Sciatic nerve (tissue), 2 donors: ENCODE measurements at regions not wholly inside any gene's neighbourhood (a gene's known extent, or its start where the extent isn't known, plus 50 kb on each side); places are given as distances from the start of the nearest gene placed in this dataset.
A peak's percentile ranks its signal among the peaks of the same experiment; 100 is the strongest.

Experiments
- ATAC-seq: fragments of 200-7000 bp; cut with Tn5 transposase; one replicate; pipeline ENCODE4 v1.9.1; 2020; ENCODE audit warnings: mild to moderate bottlenecking, moderate library complexity
- DNase-seq: peaks from one replicate; pipeline ENCODE4 v3.0.0-alpha.2; 2020; ENCODE audit warnings: low spot score
- intact Hi-C: fragments of 100-400 bp; cut with DNase I; formaldehyde crosslinking; loops from one replicate; pipeline ENCODE4 v1.14.2; 2022
- donor health status: DM: no; HTN: no; CAD: no.
- donor health status: DM: no; HTN: no; CAD: no.

DNA sequence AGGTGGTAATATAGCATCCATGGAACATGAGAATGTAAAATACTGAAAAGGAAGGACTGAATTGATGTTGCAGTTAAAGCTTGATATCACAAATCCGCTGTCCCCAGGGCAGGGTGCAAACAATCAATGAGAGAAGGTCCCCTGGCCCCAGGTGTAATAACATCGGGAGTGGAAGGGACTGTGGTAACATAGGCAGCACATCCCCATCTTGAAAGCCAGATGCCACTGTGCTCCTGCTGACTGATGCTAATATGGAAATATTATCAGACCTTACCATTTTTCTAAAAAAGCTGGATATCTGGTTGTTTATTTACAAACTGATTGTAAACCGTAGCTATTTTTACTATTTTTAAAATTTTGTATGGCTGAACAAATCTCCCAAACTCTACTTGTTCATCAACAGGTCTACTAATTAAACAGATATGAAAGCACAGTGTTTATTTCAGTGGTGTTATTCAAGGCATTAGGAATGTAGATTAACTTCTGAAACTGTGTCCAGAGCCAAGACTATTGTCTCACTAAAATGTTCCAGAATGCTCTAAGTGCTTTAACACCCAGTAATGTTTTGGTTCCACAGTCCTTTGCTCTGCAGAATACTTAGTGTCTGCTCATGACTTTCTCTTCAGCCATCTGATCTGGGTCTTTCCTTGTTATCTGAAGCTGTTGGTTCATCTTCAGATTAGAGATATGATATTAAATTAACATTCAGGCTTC lies 386.0 kb upstream of the RARB start:
- ATAC-seq: no peak
- intact Hi-C loops: no loop called here
- no peak for DNase-seq

GRCh38 chr3:25043177-25043576 lies 384.9 kb upstream of the RARB start:
- intact Hi-C loops: no loop called here
- ATAC-seq (no peak), DNase-seq (no peak)

DNA sequence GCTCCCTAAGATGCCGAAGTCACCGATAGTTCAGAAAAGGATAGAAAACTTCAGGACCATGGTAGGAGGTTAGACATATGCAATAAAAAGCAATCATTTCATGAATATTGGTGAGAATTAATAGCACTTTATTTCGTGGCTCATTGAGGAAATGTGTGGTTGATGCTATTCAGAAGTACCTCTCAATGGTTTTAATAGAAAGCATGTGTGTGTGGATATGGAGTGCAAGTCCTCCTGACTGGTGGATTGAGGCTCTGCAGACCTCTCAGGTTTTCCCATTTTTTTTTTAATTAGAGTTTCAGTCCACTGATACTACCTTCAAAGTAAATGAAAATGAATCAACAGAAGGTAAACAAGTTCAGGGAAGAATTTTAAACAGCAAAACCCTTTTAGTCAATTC lies 384.3 kb upstream of the RARB start:
- no peak for ATAC-seq
- no peak for DNase-seq
- intact Hi-C loops: no loop called here

DNA sequence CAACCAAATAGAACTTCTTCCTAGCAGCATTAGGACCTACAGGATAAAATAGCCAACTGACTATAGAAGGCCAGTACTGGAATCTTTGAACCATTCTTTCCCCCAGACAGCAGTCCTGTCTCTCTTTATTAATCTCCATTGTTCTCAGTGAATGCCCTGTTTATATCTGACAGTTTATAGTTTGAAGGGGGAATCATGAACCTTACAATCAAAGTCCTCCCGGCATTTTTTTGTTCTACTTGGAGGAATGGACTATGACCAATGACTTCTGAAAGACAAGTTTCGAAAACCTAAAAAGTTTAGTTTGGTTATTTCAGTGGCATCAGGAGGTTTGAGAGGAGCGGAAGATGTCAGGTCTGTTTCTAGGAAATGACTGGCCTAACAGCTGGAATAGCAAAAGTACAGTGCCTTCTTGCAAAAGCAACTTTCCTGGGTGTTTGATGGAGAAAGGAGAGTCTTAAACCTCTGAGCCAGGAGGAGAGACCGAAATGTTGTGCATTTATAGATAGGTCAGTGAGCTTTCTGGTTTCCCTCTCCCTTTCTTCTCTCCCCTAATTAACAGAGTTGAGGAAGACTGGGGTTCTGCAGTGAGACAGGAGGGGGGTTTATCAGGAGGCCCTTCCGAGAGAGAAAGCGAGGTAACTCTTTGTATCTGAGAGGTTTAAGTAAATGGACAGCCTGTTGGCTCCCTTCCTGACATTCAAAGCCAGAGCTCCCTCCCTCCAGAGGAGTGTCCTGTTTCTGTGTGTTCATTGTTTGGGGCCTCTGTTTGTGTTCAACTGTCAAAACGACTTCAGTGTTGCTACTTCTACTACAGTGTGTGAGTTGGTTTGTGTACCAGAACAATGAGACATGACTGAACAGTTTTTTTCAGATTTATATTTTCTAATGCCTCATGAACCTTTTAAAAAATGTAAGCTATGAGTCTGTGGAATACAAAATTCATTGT lies 383.0 kb upstream of the RARB start:
- intact Hi-C loops: no loop called here

DNA sequence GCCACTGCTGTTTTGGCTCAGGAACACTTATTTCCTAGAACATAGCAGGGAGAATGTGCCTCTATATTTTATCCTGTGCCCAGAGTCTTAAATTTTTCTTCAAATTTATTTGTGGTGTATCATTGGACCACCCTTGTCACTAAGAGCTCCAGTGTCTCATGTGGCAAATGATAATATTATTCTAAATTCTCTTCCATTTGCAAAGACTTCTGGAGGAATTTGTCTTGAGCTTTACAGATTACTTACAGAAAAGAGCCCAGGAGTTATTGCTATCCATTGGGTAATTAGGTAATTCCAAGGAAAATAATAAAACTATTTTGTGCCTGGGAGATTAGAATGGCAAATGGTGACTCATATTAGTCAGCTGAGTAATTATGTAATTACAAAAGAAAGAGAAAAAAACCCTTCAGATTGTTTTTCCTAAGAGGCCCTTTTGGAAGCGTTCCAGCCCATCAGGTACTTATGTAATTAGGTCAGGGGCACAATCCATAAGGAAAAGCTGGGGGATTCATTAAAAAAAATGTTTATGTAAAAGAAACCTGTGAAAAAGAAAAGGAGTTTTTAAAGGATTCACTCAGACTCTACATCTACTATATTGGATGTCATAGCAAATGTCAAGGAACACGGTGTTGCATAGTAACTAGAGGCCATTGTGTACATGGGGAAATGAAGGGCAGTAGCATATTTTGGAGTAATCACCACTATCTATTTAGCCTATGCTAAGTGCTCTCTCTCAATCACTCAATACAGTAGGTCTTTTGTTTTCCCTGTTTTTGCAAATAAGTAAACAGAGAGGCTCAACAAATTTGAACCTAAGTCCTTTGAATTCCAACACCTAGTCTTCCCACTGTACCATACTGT lies 380.9 kb upstream of the RARB start:
- no peak for DNase-seq
- intact Hi-C loops: no loop called here
- ATAC-seq: no peak

More for the DNA sequence above, 383.0 kb upstream of the RARB start:
- no peak for DNase-seq
- ATAC-seq: peak; percentile 76

DNA sequence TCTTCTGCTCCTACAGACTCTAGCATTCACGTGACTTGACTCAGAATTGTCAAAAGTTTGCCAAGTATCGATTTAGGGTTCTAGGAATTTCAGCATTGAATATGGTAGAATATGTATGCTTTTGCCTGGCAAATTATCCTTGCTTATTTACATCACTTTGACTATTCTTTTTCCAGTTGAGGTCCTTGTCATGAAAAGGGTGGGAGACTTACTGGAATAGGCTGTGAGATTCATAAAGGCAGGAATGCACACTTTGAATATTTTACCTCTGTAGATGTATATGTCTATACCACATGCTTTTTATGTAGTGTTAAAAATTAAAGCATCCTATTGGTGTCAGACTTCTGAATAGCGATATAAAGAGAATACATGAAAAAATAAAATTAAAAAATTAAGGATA lies 378.8 kb upstream of the RARB start:
- intact Hi-C loops: no loop called here
- no peak for DNase-seq
- ATAC-seq: no peak

GRCh38 chr3:25053360-25053759 lies 374.7 kb upstream of the RARB start:
- no peak for DNase-seq
- ATAC-seq: no peak
- intact Hi-C loops: no loop called here

- no peak for DNase-seq
- ATAC-seq: no peak
- intact Hi-C loops: no loop called here
Measured at GRCh38 chr3:25056036-25056755, 371.9 kb upstream of the RARB start.

- ATAC-seq: no peak
- DNase-seq: no peak
- intact Hi-C loops: no loop called here
Measured at GRCh38 chr3:25056803-25057351, 371.2 kb upstream of the RARB start.

DNA sequence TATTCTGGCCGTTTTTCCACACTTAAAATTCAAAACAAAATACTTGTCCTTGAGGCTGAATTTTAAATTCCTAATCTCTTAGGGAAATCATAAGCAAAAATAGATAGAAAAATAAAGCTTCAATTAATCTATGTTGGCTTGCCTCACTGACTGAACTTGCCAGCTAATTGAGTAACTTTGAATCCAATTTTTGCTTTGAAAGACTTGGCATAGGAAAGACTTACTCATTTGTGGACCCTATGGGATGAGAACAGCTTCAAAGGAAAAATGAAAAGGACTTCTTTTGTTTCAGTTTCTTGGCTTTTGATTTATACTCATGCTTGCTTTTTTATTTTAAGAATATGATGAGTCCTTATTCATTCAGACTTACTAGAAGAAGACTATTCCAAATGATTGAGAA lies 370.7 kb upstream of the RARB start:
- DNase-seq (no peak), ATAC-seq (peak; percentile 57)
- intact Hi-C loops: no loop called here

DNA sequence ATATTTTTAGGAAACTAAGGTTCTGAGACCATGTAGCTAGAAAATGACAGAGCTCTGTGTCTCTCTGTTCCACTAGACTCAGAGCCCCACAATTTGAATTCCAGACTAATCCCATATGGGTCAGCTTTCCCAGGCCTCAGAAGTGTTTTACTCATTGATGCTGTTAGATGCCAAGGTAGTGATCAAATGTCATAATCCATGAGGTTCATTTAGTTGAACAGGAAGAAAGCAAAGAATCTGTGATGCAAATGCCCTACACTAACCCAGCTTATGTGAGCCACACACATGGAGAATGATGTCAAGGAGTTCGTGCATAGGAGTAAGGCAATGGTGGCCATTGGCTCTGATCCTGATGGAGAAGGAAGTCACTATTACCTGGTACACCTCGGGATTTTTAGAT lies 363.4 kb upstream of the RARB start:
- ATAC-seq: no peak
- intact Hi-C loops: no loop called here
- DNase-seq: no peak

DNA sequence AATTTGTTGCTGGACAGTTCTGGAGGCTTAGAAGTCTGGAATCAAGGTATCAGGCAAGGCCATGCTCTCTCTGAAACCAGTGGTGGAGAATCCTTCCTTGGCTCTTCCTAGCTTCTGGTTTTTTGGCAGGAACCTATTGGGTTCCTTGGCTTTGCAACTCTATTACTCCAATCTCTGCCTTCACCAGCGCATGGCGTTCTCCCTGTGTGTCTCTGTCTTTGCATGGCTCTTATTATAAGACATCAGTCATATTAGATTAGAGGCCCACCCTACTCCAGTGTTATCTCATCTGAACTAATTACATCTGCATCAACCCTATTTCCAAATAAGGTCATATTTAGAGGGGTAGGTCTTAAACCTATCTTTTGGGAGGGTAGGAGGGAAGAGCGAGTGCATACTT lies 358.1 kb upstream of the RARB start:
- intact Hi-C loops: no loop called here
- DNase-seq (no peak), ATAC-seq (no peak)

- intact Hi-C loops: no loop called here
- ATAC-seq (no peak), DNase-seq (no peak)
Measured at GRCh38 chr3:25071846-25072245, 356.2 kb upstream of the RARB start.

DNA sequence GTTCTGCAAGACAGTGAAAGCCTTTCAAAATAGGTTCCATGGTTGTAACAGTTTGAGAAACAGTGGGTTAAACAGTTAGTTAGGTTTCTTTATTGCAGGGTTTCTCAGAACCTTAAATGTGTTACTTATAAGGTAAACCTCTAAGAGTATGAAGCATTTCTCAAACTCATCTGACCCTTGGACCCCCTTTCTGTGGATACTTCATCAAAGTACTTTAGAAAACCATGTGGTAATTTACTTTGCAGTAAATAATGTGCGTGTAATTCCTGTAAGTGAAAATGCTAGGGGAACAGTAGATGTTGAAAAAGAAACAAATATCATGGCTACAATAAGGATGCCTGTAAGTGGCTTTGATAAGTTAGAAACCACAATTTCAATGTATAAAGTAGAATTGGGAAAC lies 354.6 kb upstream of the RARB start:
- no peak for DNase-seq
- no peak for ATAC-seq
- intact Hi-C loops: no loop called here

DNA sequence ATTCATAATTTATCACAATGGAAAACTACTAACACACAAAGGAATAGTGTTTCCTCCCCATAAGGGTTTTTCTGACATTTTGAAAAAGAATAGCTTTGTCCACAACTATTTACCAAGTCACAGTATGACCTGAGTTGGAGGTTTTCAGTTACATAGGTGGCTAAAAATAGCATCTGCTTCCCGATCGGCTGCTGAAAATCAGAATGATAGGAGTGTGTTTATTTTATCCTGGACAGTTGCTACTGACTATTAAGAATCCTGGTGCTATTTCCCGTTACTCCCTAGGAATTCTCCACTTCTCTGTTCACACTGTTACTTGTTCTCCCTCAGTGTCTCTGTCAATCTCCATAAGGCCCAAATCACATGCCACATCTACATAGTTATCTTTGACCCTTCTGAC lies 353.9 kb upstream of the RARB start:
- DNase-seq: no peak
- no peak for ATAC-seq
- intact Hi-C loops: no loop called here

DNA sequence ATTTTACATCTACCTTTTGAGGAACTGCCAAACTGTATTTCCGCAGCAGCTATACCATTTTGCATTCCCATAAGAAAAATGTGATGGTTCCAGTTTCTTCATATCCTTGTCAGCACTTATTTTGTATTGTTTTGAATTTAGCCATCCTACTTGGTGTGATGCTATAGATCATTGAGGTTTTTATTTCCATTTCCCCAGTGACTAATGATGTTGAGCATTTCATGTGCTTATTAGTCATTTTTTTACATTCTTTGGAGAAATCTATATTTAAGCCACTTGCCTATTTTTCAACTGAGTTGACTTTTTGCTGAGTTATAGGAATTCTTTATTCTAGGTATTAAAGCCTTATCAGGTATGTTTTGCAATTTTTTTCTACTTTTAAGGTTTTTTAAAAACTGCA lies 347.6 kb upstream of the RARB start:
- DNase-seq: no peak
- no peak for ATAC-seq
- intact Hi-C loops: no loop called here

DNA sequence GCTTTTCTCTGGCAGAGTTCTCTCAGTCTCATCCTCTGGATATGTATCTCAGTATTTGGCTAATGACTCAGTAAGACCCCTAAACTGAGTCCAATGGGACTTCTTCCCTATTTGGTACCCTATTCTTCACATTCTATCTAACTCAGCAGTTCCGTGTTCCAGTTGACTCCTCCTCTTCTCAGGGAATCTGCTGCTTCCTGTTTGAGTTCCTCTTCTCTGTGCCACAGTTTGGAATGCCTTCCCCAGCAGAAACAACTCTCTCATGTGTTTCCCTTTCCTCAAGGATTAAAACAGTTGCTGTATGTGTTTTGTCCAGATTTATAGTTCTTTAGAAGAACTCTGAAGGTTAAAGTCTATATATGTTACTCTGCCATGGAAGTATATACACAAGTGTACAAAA lies 344.0 kb upstream of the RARB start:
- DNase-seq (no peak), ATAC-seq (no peak)
- intact Hi-C loops: no loop called here

GRCh38 chr3:25086721-25087120 lies 341.3 kb upstream of the RARB start:
- DNase-seq (no peak), ATAC-seq (no peak)
- intact Hi-C loops: no loop called here

DNA sequence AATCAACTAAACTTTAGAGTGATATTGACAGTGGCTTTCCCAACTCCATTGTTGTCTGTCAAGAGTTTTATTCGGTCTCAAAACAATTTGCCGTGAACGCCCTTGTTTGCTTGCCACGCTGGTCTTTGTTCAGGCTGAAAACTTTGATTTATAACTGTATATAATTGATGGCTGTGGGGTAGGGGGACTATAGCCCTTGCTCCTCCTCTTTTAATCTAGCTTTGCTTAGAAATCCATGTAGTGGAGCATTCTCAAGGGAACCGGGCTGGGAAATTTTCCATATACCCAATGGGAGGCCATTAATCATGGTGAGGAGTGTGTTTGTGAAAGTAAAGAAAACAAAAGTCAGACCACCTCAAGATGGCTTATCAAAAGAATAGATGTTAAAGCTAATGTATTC lies 339.8 kb upstream of the RARB start:
- ATAC-seq (no peak), DNase-seq (no peak)
- intact Hi-C loops: no loop called here
